ENCODE measurements at regions not wholly inside any gene's neighbourhood (a gene's known extent, or its start where the extent isn't known, plus 50 kb on each side); places are given as distances from the start of the nearest gene placed in this dataset.

DNA sequence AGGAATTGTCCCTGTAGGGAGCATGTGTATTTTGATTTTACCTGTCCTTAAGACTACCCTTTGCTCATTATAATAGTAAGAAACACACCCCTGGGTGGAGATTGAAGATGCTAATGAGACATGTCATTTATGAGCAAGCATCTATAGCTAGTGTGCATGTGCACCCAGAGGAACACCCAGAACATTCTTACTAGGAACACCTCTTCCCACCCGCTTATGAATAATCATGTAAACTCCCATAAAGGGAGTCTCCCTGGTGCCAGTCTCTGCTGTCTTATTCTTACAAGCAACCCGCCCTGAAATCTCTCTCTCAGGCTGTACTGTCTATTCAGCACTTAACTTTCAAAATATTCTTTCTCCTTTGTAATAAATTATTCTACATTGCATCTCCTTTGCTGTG lies 1227.3 kb downstream of the ROBO1 start:
- no peaks in the 10 kb centered on the region for H4K20me1 ChIP-seq (ENCODE audit: insufficient read depth, low read length)
- no peaks in the 10 kb centered on the region for H3K9me3 ChIP-seq (ENCODE audit: low read length)
- POLR2A ChIA-PET = no interaction called here
- WGBS (ENCODE audit: low lambda C conversion rate) = 43% methylated on average over 2 of the region's 2 CpGs
- CTCF ChIA-PET (ENCODE audit: low intra/inter-chr PET ratio, low total read pairs) = no interaction called here
- H3K9ac ChIP-seq (ENCODE audit: insufficient read depth, low read depth, low read length) = no peak overlapping the region
- intact Hi-C loops (cut with micrococcal nuclease; ENCODE audit: unreplicated experiment) (no loop called here), in situ Hi-C loops (cut with HindIII; ENCODE audit: extremely low pct_ligation_motif_present, low pct_unique_long_range_greater_than_20kb) (no loop called here)
- FAIRE-seq = no peak
- DNase-seq (ENCODE audit: low spot score) = no peak
- H3K4me2 ChIP-seq (ENCODE audit: low read depth, low read length) = no peak overlapping the region
- no TSS peak for BruUV-seq (replicated peaks)
- H3K4me3 ChIP-seq (replicated peaks in 1 of 3; ENCODE audit: insufficient read depth in 1 of 3, low read depth in 2 of 3, low read length in 3 of 3) = no peak overlapping the region
- H3K27me3 ChIP-seq (ENCODE audit: control insufficient read depth in 1 of 2, insufficient read depth in 2 of 2, low read length in 2 of 2) = no peaks in the 10 kb centered on the region
- H3K27ac ChIP-seq (ENCODE audit: extremely low read length, insufficient read depth, low read length) = no peak overlapping the region
- H3K4me1 ChIP-seq (ENCODE audit: insufficient read depth, low read length) = no peaks in the 10 kb centered on the region
- no peaks in the 10 kb centered on the region for H3K79me2 ChIP-seq (ENCODE audit: insufficient read depth, low read length)
- no peak for ATAC-seq
- H3K36me3 ChIP-seq (replicated peaks in 1 of 2; ENCODE audit: control insufficient read depth in 1 of 2, insufficient read depth in 2 of 2, low read length in 2 of 2) = no peaks in the 10 kb centered on the region
- no peak overlapping the region for H2AFZ ChIP-seq (ENCODE audit: low read length)
- TF ChIP-seq ZNF790 (CRISPR knock-in tag; IDR thresholded peaks at IDR 0.05; ENCODE audit: borderline replicate concordance) (no peak), TEAD2 (CRISPR knock-in tag; IDR thresholded peaks at IDR 0.05) (no peak), RARA (CRISPR knock-in tag; IDR thresholded peaks at IDR 0.05) (no peak), ZFP62 (CRISPR knock-in tag; IDR thresholded peaks at IDR 0.05) (no peak), ZNF547 (CRISPR knock-in tag; IDR thresholded peaks at IDR 0.05) (no peak)
- TF ChIP-seq, protein P1, sequence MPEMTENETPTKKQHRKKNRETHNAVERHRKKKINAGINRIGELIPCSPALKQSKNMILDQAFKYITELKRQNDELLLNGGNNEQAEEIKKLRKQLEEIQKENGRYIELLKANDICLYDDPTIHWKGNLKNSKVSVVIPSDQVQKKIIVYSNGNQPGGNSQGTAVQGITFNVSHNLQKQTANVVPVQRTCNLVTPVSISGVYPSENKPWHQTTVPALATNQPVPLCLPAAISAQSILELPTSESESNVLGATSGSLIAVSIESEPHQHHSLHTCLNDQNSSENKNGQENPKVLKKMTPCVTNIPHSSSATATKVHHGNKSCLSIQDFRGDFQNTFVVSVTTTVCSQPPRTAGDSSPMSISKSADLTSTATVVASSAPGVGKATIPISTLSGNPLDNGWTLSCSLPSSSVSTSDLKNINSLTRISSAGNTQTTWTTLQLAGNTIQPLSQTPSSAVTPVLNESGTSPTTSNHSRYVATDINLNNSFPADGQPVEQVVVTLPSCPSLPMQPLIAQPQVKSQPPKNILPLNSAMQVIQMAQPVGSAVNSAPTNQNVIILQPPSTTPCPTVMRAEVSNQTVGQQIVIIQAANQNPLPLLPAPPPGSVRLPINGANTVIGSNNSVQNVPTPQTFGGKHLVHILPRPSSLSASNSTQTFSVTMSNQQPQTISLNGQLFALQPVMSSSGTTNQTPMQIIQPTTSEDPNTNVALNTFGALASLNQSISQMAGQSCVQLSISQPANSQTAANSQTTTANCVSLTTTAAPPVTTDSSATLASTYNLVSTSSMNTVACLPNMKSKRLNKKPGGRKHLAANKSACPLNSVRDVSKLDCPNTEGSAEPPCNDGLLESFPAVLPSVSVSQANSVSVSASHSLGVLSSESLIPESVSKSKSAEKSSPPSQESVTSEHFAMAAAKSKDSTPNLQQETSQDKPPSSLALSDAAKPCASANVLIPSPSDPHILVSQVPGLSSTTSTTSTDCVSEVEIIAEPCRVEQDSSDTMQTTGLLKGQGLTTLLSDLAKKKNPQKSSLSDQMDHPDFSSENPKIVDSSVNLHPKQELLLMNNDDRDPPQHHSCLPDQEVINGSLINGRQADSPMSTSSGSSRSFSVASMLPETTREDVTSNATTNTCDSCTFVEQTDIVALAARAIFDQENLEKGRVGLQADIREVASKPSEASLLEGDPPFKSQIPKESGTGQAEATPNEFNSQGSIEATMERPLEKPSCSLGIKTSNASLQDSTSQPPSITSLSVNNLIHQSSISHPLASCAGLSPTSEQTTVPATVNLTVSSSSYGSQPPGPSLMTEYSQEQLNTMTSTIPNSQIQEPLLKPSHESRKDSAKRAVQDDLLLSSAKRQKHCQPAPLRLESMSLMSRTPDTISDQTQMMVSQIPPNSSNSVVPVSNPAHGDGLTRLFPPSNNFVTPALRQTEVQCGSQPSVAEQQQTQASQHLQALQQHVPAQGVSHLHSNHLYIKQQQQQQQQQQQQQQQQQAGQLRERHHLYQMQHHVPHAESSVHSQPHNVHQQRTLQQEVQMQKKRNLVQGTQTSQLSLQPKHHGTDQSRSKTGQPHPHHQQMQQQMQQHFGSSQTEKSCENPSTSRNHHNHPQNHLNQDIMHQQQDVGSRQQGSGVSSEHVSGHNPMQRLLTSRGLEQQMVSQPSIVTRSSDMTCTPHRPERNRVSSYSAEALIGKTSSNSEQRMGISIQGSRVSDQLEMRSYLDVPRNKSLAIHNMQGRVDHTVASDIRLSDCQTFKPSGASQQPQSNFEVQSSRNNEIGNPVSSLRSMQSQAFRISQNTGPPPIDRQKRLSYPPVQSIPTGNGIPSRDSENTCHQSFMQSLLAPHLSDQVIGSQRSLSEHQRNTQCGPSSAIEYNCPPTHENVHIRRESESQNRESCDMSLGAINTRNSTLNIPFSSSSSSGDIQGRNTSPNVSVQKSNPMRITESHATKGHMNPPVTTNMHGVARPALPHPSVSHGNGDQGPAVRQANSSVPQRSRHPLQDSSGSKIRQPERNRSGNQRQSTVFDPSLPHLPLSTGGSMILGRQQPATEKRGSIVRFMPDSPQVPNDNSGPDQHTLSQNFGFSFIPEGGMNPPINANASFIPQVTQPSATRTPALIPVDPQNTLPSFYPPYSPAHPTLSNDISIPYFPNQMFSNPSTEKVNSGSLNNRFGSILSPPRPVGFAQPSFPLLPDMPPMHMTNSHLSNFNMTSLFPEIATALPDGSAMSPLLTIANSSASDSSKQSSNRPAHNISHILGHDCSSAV (CRISPR knock-in tag; IDR thresholded peaks at IDR 0.05; ENCODE audit: borderline replicate concordance) = no peak
- TF ChIP-seq, protein P2, sequence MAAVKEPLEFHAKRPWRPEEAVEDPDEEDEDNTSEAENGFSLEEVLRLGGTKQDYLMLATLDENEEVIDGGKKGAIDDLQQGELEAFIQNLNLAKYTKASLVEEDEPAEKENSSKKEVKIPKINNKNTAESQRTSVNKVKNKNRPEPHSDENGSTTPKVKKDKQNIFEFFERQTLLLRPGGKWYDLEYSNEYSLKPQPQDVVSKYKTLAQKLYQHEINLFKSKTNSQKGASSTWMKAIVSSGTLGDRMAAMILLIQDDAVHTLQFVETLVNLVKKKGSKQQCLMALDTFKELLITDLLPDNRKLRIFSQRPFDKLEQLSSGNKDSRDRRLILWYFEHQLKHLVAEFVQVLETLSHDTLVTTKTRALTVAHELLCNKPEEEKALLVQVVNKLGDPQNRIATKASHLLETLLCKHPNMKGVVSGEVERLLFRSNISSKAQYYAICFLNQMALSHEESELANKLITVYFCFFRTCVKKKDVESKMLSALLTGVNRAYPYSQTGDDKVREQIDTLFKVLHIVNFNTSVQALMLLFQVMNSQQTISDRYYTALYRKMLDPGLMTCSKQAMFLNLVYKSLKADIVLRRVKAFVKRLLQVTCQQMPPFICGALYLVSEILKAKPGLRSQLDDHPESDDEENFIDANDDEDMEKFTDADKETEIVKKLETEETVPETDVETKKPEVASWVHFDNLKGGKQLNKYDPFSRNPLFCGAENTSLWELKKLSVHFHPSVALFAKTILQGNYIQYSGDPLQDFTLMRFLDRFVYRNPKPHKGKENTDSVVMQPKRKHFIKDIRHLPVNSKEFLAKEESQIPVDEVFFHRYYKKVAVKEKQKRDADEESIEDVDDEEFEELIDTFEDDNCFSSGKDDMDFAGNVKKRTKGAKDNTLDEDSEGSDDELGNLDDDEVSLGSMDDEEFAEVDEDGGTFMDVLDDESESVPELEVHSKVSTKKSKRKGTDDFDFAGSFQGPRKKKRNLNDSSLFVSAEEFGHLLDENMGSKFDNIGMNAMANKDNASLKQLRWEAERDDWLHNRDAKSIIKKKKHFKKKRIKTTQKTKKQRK (IDR thresholded peaks at IDR 0.05; ENCODE audit: low read length) = no peak
- TF ChIP-seq, protein P3, sequence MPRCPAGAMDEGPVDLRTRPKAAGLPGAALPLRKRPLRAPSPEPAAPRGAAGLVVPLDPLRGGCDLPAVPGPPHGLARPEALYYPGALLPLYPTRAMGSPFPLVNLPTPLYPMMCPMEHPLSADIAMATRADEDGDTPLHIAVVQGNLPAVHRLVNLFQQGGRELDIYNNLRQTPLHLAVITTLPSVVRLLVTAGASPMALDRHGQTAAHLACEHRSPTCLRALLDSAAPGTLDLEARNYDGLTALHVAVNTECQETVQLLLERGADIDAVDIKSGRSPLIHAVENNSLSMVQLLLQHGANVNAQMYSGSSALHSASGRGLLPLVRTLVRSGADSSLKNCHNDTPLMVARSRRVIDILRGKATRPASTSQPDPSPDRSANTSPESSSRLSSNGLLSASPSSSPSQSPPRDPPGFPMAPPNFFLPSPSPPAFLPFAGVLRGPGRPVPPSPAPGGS (CRISPR knock-in tag; IDR thresholded peaks at IDR 0.05) = no peak
